H9 (cell line): ENCODE measurements at regions not wholly inside any gene's neighbourhood (a gene's known extent, or its start where the extent isn't known, plus 50 kb on each side); places are given as distances from the start of the nearest gene placed in this dataset.

Experiments used
- DNase-seq: peaks from one replicate; pipeline ENCODE4 v3.0.0-alpha.2; 2017
- H2AFZ ChIP-seq: one replicate; pipeline ENCODE4 v1.6.1; 2013; ENCODE audit warnings: mild to moderate bottlenecking, low read length, control low read depth, moderate library complexity
- H2AK5ac ChIP-seq: 2 replicates; pipeline ENCODE4 v1.6.1; 2013; ENCODE audit warnings: low read length, control low read depth, mixed read lengths; ENCODE audit not compliant: insufficient read length
- H2BK120ac ChIP-seq: one replicate; pipeline ENCODE4 v1.6.1; 2013; ENCODE audit warnings: low read depth, mild to moderate bottlenecking, low read length, control low read depth, inconsistent platforms; ENCODE audit not compliant: poor library complexity, severe bottlenecking
- H2BK12ac ChIP-seq: 2 replicates; pipeline ENCODE4 v1.6.1; 2013; ENCODE audit warnings: low read length, control low read depth, mixed read lengths, low read depth; ENCODE audit not compliant: insufficient read length
- H2BK15ac ChIP-seq: 2 replicates; pipeline ENCODE4 v1.6.1; 2013; ENCODE audit warnings: low read depth, low read length, control low read depth
- H2BK20ac ChIP-seq: one replicate; pipeline ENCODE4 v1.6.1; 2013; ENCODE audit warnings: low read depth, mild to moderate bottlenecking, low read length, control low read depth, inconsistent platforms; ENCODE audit not compliant: poor library complexity, severe bottlenecking
- H2BK5ac ChIP-seq: 2 replicates; pipeline ENCODE4 v1.6.1; 2013; ENCODE audit warnings: low read length, control low read depth, mixed read lengths; ENCODE audit not compliant: insufficient read length
- H3K14ac ChIP-seq: 2 replicates; pipeline ENCODE4 v1.6.1; 2013; ENCODE audit warnings: low read length, control low read depth; ENCODE audit not compliant: insufficient read depth
- H3K18ac ChIP-seq: 2 replicates; pipeline ENCODE4 v1.6.1; 2013; ENCODE audit warnings: low read depth, mild to moderate bottlenecking, mixed read lengths, low read length, control low read depth; ENCODE audit not compliant: insufficient read length
- H3K23ac ChIP-seq: 2 replicates; pipeline ENCODE4 v1.6.1; 2013; ENCODE audit warnings: low read length, control low read depth, mixed read lengths, low read depth; ENCODE audit not compliant: insufficient read length
- H3K23me2 ChIP-seq: 2 replicates; pipeline ENCODE4 v1.6.1; 2013; ENCODE audit warnings: low read depth, mild to moderate bottlenecking, mixed read lengths, low read length, control low read depth; ENCODE audit not compliant: insufficient read length, poor library complexity, severe bottlenecking
- H3K27ac ChIP-seq: 2 replicates; pipeline ENCODE4 v1.5.1; 2013; ENCODE audit warnings: low read length, control low read depth, mixed read lengths, low read depth; ENCODE audit not compliant: insufficient read length
- H3K27me3 ChIP-seq: 2 replicates; pipeline ENCODE4 v1.6.1; 2013; ENCODE audit warnings: low read length, control low read depth, inconsistent platforms; ENCODE audit not compliant: insufficient read depth
- H3K4ac ChIP-seq: 2 replicates; pipeline ENCODE4 v1.6.1; 2013; ENCODE audit warnings: low read depth, mild to moderate bottlenecking, control low read depth, inconsistent platforms, low read length, moderate library complexity
- H3K4me1 ChIP-seq: 2 replicates; pipeline ENCODE4 v1.6.1; 2013; ENCODE audit warnings: low read length, control low read depth, inconsistent platforms; ENCODE audit not compliant: insufficient read depth
- H3K4me2 ChIP-seq: 2 replicates; pipeline ENCODE4 v1.6.1; 2013; ENCODE audit warnings: low read length, control low read depth, mixed read lengths; ENCODE audit not compliant: insufficient read length, insufficient read depth
- H3K56ac ChIP-seq: 2 replicates; pipeline ENCODE4 v1.6.1; 2013; ENCODE audit warnings: low read depth, mild to moderate bottlenecking, mixed read lengths, low read length, control low read depth; ENCODE audit not compliant: insufficient read length
- H3K79me1 ChIP-seq: 2 replicates; pipeline ENCODE4 v1.6.1; 2013; ENCODE audit warnings: low read depth, mild to moderate bottlenecking, moderate library complexity, low read length, control low read depth, inconsistent platforms; ENCODE audit not compliant: insufficient read depth, poor library complexity, severe bottlenecking
- H3K79me2 ChIP-seq: 2 replicates; pipeline ENCODE4 v1.6.1; 2013; ENCODE audit warnings: low read length, control low read depth, inconsistent platforms; ENCODE audit not compliant: insufficient read depth
- H3K9ac ChIP-seq: 2 replicates; pipeline ENCODE4 v1.6.1; 2013; ENCODE audit warnings: low read length, control low read depth, mixed read lengths; ENCODE audit not compliant: insufficient read length; ENCODE audit errors: extremely low read depth
- H3K9me3 ChIP-seq: one replicate; pipeline ENCODE4 v1.6.1; 2013; ENCODE audit warnings: low read depth, low read length, inconsistent platforms; ENCODE audit not compliant: control insufficient read depth
- H3T11ph ChIP-seq: one replicate; pipeline ENCODE4 v1.6.1; 2013; ENCODE audit warnings: mild to moderate bottlenecking, low read length, control low read depth, inconsistent platforms
- H4K20me1 ChIP-seq: one replicate; pipeline ENCODE4 v1.6.1; 2013; ENCODE audit not compliant: control insufficient read depth, insufficient read length, insufficient read depth
- H4K5ac ChIP-seq: 2 replicates; pipeline ENCODE4 v1.6.1; 2013; ENCODE audit warnings: low read depth, mild to moderate bottlenecking, mixed read lengths, low read length, control low read depth; ENCODE audit not compliant: insufficient read length
- H4K8ac ChIP-seq: replicated peaks from 2 replicates; pipeline ENCODE4 v1.6.1; 2013; ENCODE audit warnings: low read length, control low read depth, mixed read lengths, low read depth; ENCODE audit not compliant: insufficient read length
- H4K91ac ChIP-seq: 2 replicates; pipeline ENCODE4 v1.6.1; 2013; ENCODE audit warnings: low read depth, mild to moderate bottlenecking, moderate library complexity, mixed read lengths, low read length, control low read depth; ENCODE audit not compliant: insufficient read length
- H3K27ac Mint-ChIP-seq, 3 experiments: 2 replicates in 2 of 3; 3 replicates in 1 of 3; pipeline ENCODE4 v1.8.0; 2020 to 2021; ENCODE audit warnings: mixed read lengths in 3 of 3, mild to moderate bottlenecking in 1 of 3, moderate library complexity in 1 of 3
- H3K27me3 Mint-ChIP-seq: 2 replicates; pipeline ENCODE4 v1.8.0; 2021; ENCODE audit warnings: low read depth, mild to moderate bottlenecking, moderate library complexity, mixed read lengths
- H3K36me3 Mint-ChIP-seq, 3 experiments: 2 replicates in 2 of 3; 3 replicates in 1 of 3; pipeline ENCODE4 v1.8.0; 2020 to 2021; ENCODE audit warnings: low read depth in 3 of 3, mixed read lengths in 3 of 3; ENCODE audit not compliant: insufficient read depth in 1 of 3
- H3K4me1 Mint-ChIP-seq, 2 experiments: 2 replicates each; pipeline ENCODE4 v1.8.0; 2020; ENCODE audit warnings: mixed read lengths in 2 of 2
- H3K4me3 Mint-ChIP-seq, 2 experiments: 2 replicates in 1 of 2; 3 replicates in 1 of 2; pipeline ENCODE4 v1.8.0; 2020 to 2021; ENCODE audit warnings: mild to moderate bottlenecking in 2 of 2, mixed read lengths in 2 of 2, moderate library complexity in 1 of 2
- H3K9me3 Mint-ChIP-seq, 2 experiments: 2 replicates in 1 of 2; 3 replicates in 1 of 2; pipeline ENCODE4 v1.8.0; 2020; ENCODE audit warnings: mild to moderate bottlenecking in 2 of 2, mixed read lengths in 2 of 2, moderate library complexity in 1 of 2
- CTCF ChIP-seq: fragments of 200-600 bp; sonication (generic); conservative IDR thresholded peaks from 3 replicates; pipeline ENCODE4 v1.8.0; 2021; ENCODE audit warnings: antibody characterized with exemption, mild to moderate bottlenecking
- WGBS: extraction: QIAGEN DNeasy Blood & Tissue Kit; methylation state at CpG from one replicate; pipeline ENCODE4 v1.1.7; 2013; ENCODE audit warnings: missing lambda C conversion rate, low lambda C conversion rate, mixed read lengths; ENCODE audit not compliant: insufficient read length; ENCODE audit errors: extremely low coverage; 5-methylcytosine and 5-hydroxymethylcytosine counted together

- Histone ChIP-seq H3K4me1 (no peaks in the 10 kb centered on the region), H3K14ac (no peak overlapping the region), H2BK15ac (no peak overlapping the region), H3K56ac (no peak overlapping the region), H4K5ac (no peak overlapping the region), H3K23ac (no peak overlapping the region), H3K27ac (no peak overlapping the region), H4K8ac (no peak overlapping the region), H2BK120ac (no peak overlapping the region), H3K9ac (no peak overlapping the region), H4K20me1 (no peaks in the 10 kb centered on the region), H2BK20ac (no peak overlapping the region), H2AK5ac (no peak overlapping the region), H2AFZ (no peak overlapping the region), H3K4me2 (no peak overlapping the region), H3T11ph (no peak overlapping the region), H2BK12ac (no peak overlapping the region), H3K9me3 (no peaks in the 10 kb centered on the region), H3K18ac (no peak overlapping the region), H3K27me3 (no peaks in the 10 kb centered on the region), H3K23me2 (no peaks in the 10 kb centered on the region), H3K79me1 (no peaks in the 10 kb centered on the region), H3K79me2 (no peaks in the 10 kb centered on the region), H2BK5ac (no peak overlapping the region), H4K91ac (no peak overlapping the region), H3K4ac (no peak overlapping the region)
- no CpG with 5 or more reads among the region's 7 CpGs for WGBS
- H3K4me3 Mint-ChIP-seq, result no peak overlapping the region
- H3K36me3 Mint-ChIP-seq, result no peaks in the 10 kb centered on the region
- H3K4me1 Mint-ChIP-seq, result no peaks in the 10 kb centered on the region
- TF ChIP-seq CTCF, result no peak
- no peaks in the 10 kb centered on the region for H3K9me3 Mint-ChIP-seq
- no peak overlapping the region for H3K27ac Mint-ChIP-seq
- no peak for DNase-seq
- H3K27me3 Mint-ChIP-seq, result no peaks in the 10 kb centered on the region
Measured at GRCh38 chr21:20259031-20259867, 739.0 kb upstream of the NCAM2 start.
